Naive thymus-derived CD4-positive, alpha-beta T cell (primary cell): ENCODE measurements at regions not wholly inside any gene's neighbourhood (a gene's known extent, or its start where the extent isn't known, plus 50 kb on each side); places are given as distances from the start of the nearest gene placed in this dataset.

Experiments used
- ATAC-seq: fragments of 150-1000 bp; cut with Tn5 transposase; 2 replicates; pipeline ENCODE4 v1.10.0; 2021; ENCODE audit warnings: mild to moderate bottlenecking, moderate library complexity
- CTCF ChIA-PET: fragments of 350-600 bp; sonication (Branson Sonifier 250); formaldehyde crosslinking; loops from one replicate; lab custom pipeline; 2021; ENCODE audit warnings: antibody characterized with exemption; lab: Charles Lee
- POLR2A ChIA-PET: fragments of 350-600 bp; sonication (Branson Sonifier 250); formaldehyde crosslinking; loops from one replicate; lab custom pipeline; 2021; ENCODE audit warnings: antibody characterized with exemption, inconsistent platforms; lab: Charles Lee
- DNase-seq, 9 donors: peaks; one replicate each; pipeline versions ENCODE4 v3.0.0 to v3.0.0-alpha.2; 2020 to 2022; ENCODE audit warnings: mixed read lengths in 1 of 9
- H3K27ac ChIP-seq: one replicate; pipeline ENCODE4 v1.7.0; 2013; ENCODE audit warnings: mild to moderate bottlenecking, low read depth, low read length, moderate library complexity
- H3K27me3 ChIP-seq, 2 donors: one replicate each; pipeline ENCODE4 v1.7.0; 2013; ENCODE audit warnings: low read length in 2 of 2, mild to moderate bottlenecking in 2 of 2, moderate library complexity in 2 of 2; ENCODE audit not compliant: control insufficient read depth in 2 of 2, insufficient read depth in 2 of 2
- H3K36me3 ChIP-seq, 3 experiments: 1 replicate in 2 of 3; 2 replicates in 1 of 3; pipeline ENCODE4 v1.7.0; 2013; ENCODE audit warnings: low read length in 3 of 3, mild to moderate bottlenecking in 3 of 3, moderate library complexity in 1 of 3; ENCODE audit not compliant: insufficient read depth in 3 of 3, control insufficient read depth in 2 of 3
- H3K4me1 ChIP-seq, 2 donors: one replicate each; pipeline ENCODE4 v1.7.0; 2013; ENCODE audit warnings: low read length in 2 of 2, mild to moderate bottlenecking in 2 of 2, moderate library complexity in 1 of 2; ENCODE audit not compliant: control insufficient read depth in 2 of 2, insufficient read depth in 2 of 2
- H3K4me3 ChIP-seq: 2 replicates; pipeline ENCODE4 v1.7.0; 2013; ENCODE audit warnings: mild to moderate bottlenecking, low read length
- H3K9me3 ChIP-seq, 3 experiments: 1 replicate in 2 of 3; 2 replicates in 1 of 3; pipeline ENCODE4 v1.7.0; 2013; ENCODE audit warnings: low read length in 3 of 3; ENCODE audit not compliant: control insufficient read depth in 2 of 3
- H3K27ac Mint-ChIP-seq, 9 donors: one replicate each; pipeline ENCODE4 v1.8.0; 2020 to 2022; ENCODE audit warnings: mixed read lengths in 9 of 9, mild to moderate bottlenecking in 8 of 9, moderate library complexity in 5 of 9, inconsistent platforms in 2 of 9
- H3K27me3 Mint-ChIP-seq, 5 donors: one replicate each; pipeline ENCODE4 v1.8.0; 2021 to 2022; ENCODE audit warnings: mixed read lengths in 5 of 5, mild to moderate bottlenecking in 1 of 5
- H3K36me3 Mint-ChIP-seq, 5 donors: one replicate each; pipeline ENCODE4 v1.8.0; 2020 to 2022; ENCODE audit warnings: mixed read lengths in 5 of 5, mild to moderate bottlenecking in 3 of 5, inconsistent platforms in 1 of 5
- H3K4me1 Mint-ChIP-seq, 7 donors: one replicate each; pipeline ENCODE4 v1.8.0; 2020 to 2022; ENCODE audit warnings: mixed read lengths in 7 of 7, mild to moderate bottlenecking in 3 of 7, inconsistent platforms in 1 of 7
- H3K4me3 Mint-ChIP-seq, 10 donors: one replicate each; pipeline ENCODE4 v1.8.0; 2020 to 2022; ENCODE audit warnings: mild to moderate bottlenecking in 10 of 10, mixed read lengths in 10 of 10, moderate library complexity in 6 of 10, inconsistent platforms in 2 of 10
- H3K9me3 Mint-ChIP-seq, 11 donors: one replicate each; pipeline ENCODE4 v1.8.0; 2020 to 2022; ENCODE audit warnings: mixed read lengths in 11 of 11, mild to moderate bottlenecking in 4 of 11, inconsistent platforms in 1 of 11, moderate library complexity in 1 of 11
- intact Hi-C, 2 donors: fragments of 100-400 bp; cut with micrococcal nuclease; formaldehyde crosslinking; loops; one replicate each; pipeline ENCODE4 v1.15.1; 2023

GRCh38 chr1:63147783-63148182 lies 174.6 kb upstream of the FOXD3 start:
- ATAC-seq = no peak
- Mint-ChIP-seq H3K9me3 (peaks cover 0 to 4% (median 0%) of the 10 kb centered on the region in 11 donors), H3K4me3 (no peak overlapping the region), H3K36me3 (peaks cover 0 to 3% (median 0%) of the 10 kb centered on the region in 5 donors), H3K4me1 (no peaks in the 10 kb centered on the region), H3K27me3 (peaks cover 0 to 26% (median 19%) of the 10 kb centered on the region in 5 donors), H3K27ac (no peak overlapping the region)
- DNase-seq = no peak
- intact Hi-C loops = loop anchor here in 1 of 2 donors (5.0 kb wide), 1 partner anchor 305 kb away; no protein-coding TSS in a partner anchor
- Histone ChIP-seq H3K9me3 (no peaks in the 10 kb centered on the region), H3K4me1 (no peaks in the 10 kb centered on the region), H3K4me3 (no peak overlapping the region), H3K36me3 (no peaks in the 10 kb centered on the region), H3K27ac (no peak overlapping the region), H3K27me3 (no peaks in the 10 kb centered on the region)
- ChIA-PET CTCF (no interaction called here), POLR2A (no interaction called here)

- Mint-ChIP-seq H3K27ac (no peak overlapping the region), H3K4me3 (no peak overlapping the region), H3K36me3 (peaks cover 0 to 3% (median 0%) of the 10 kb centered on the region in 5 donors), H3K4me1 (no peaks in the 10 kb centered on the region), H3K9me3 (peaks cover 0 to 4% (median 0%) of the 10 kb centered on the region in 11 donors), H3K27me3 (peaks cover 0 to 31% (median 26%) of the 10 kb centered on the region in 5 donors)
- CTCF ChIA-PET = no interaction called here
- ATAC-seq (no peak), DNase-seq (no peak)
- Histone ChIP-seq H3K27ac (no peak overlapping the region), H3K36me3 (no peaks in the 10 kb centered on the region), H3K4me1 (no peaks in the 10 kb centered on the region), H3K4me3 (no peak overlapping the region), H3K27me3 (no peaks in the 10 kb centered on the region), H3K9me3 (no peaks in the 10 kb centered on the region)
- intact Hi-C loops = loop anchor here in 1 of 2 donors (5.0 kb wide), 1 partner anchor 307 kb away; no protein-coding TSS in a partner anchor
- POLR2A ChIA-PET = no interaction called here
Measured at GRCh38 chr1:63148825-63149645, 173.3 kb upstream of the FOXD3 start.

GRCh38 chr1:63152572-63152971 lies 169.8 kb upstream of the FOXD3 start:
- no peak overlapping the region for H3K4me3 ChIP-seq
- Mint-ChIP-seq H3K27ac (no peak overlapping the region), H3K27me3 (peaks cover 0 to 45% (median 25%) of the 10 kb centered on the region in 5 donors), H3K9me3 (peaks cover 0 to 3% (median 0%) of the 10 kb centered on the region in 11 donors), H3K4me3 (no peak overlapping the region), H3K4me1 (no peaks in the 10 kb centered on the region), H3K36me3 (peaks cover 0 to 3% (median 0%) of the 10 kb centered on the region in 5 donors)
- no peaks in the 10 kb centered on the region for H3K4me1 ChIP-seq
- H3K9me3 ChIP-seq = no peaks in the 10 kb centered on the region
- ChIA-PET CTCF (no interaction called here), POLR2A (no interaction called here)
- no peaks in the 10 kb centered on the region for H3K27me3 ChIP-seq
- DNase-seq = no peak
- no peak overlapping the region for H3K27ac ChIP-seq
- H3K36me3 ChIP-seq = no peaks in the 10 kb centered on the region
- ATAC-seq = no peak
- intact Hi-C loops = no loop called here

DNA sequence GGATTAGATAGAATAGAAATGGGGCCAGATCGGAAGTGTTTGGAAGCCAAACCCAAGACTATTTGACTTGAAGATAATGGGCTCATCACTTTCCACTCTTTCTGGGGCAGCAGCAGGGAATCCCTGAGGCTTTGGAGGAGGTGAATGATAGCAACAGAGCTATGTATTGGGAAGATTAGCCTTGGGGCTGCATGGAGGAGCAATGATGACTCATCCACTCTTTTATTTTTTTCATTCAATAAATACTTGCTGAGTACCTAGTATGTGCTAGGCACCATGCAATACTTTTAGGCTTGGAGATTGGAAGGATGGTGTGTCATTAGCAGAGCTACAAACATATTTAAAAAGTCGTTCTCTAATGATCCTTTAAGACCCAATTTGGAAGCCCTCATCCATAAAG lies 166.9 kb upstream of the FOXD3 start:
- Mint-ChIP-seq H3K4me3 (no peak overlapping the region), H3K36me3 (peaks cover 0 to 3% (median 0%) of the 10 kb centered on the region in 5 donors), H3K4me1 (no peaks in the 10 kb centered on the region), H3K27ac (no peak overlapping the region), H3K27me3 (peaks cover 0 to 59% (median 27%) of the 10 kb centered on the region in 5 donors), H3K9me3 (peaks cover 0 to 3% (median 0%) of the 10 kb centered on the region in 11 donors)
- no peak for DNase-seq
- no peak for ATAC-seq
- Histone ChIP-seq H3K27me3 (no peaks in the 10 kb centered on the region), H3K4me1 (no peaks in the 10 kb centered on the region), H3K36me3 (no peaks in the 10 kb centered on the region), H3K9me3 (no peaks in the 10 kb centered on the region), H3K4me3 (no peak overlapping the region), H3K27ac (no peak overlapping the region)
- intact Hi-C loops = no loop called here
- CTCF ChIA-PET = no interaction called here
- POLR2A ChIA-PET = no interaction called here

GRCh38 chr1:63157085-63157484 lies 165.3 kb upstream of the FOXD3 start:
- ChIA-PET POLR2A (no interaction called here), CTCF (no interaction called here)
- Mint-ChIP-seq H3K36me3 (peaks cover 0 to 3% (median 0%) of the 10 kb centered on the region in 5 donors), H3K27ac (no peak overlapping the region), H3K9me3 (peaks cover 0 to 3% (median 0%) of the 10 kb centered on the region in 11 donors), H3K4me1 (no peaks in the 10 kb centered on the region), H3K4me3 (no peak overlapping the region), H3K27me3 (peaks cover 0 to 62% (median 17%) of the 10 kb centered on the region in 5 donors)
- H3K4me3 ChIP-seq = no peak overlapping the region
- H3K27ac ChIP-seq = no peak overlapping the region
- ATAC-seq (no peak), DNase-seq (no peak)
- no peaks in the 10 kb centered on the region for H3K4me1 ChIP-seq
- intact Hi-C loops = no loop called here
- no peaks in the 10 kb centered on the region for H3K9me3 ChIP-seq
- no peaks in the 10 kb centered on the region for H3K27me3 ChIP-seq
- H3K36me3 ChIP-seq = no peaks in the 10 kb centered on the region

DNA sequence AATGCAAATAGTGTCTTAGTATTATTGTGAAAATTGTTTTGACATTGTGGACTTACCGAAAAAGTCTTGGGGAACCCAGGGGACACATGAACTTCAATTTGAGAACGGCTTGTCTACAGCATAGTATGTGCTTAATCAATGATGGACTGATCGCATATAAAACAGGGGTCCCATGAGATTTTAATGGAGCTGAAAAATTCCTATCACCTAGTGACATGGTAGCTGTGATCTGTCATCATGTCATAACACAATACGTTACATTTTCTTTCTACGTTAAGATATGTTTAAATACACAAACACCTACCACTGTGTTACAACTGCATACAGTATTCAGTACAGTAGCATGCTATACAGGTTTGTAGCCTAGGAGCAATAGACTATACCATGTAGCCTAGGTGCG lies 153.3 kb upstream of the FOXD3 start:
- ChIA-PET CTCF (no interaction called here), POLR2A (no interaction called here)
- DNase-seq (no peak), ATAC-seq (no peak)
- Histone ChIP-seq H3K27ac (no peak overlapping the region), H3K36me3 (no peaks in the 10 kb centered on the region), H3K4me1 (no peaks in the 10 kb centered on the region), H3K4me3 (no peak overlapping the region), H3K9me3 (no peaks in the 10 kb centered on the region), H3K27me3 (no peaks in the 10 kb centered on the region)
- intact Hi-C loops = no loop called here
- Mint-ChIP-seq H3K27ac (no peak overlapping the region), H3K36me3 (no peaks in the 10 kb centered on the region), H3K4me1 (no peaks in the 10 kb centered on the region), H3K4me3 (no peak overlapping the region), H3K27me3 (peaks cover 0 to 38% (median 24%) of the 10 kb centered on the region in 5 donors), H3K9me3 (peaks cover 0 to 4% (median 0%) of the 10 kb centered on the region in 11 donors)

- H3K4me3 Mint-ChIP-seq = no peak overlapping the region
- no peak overlapping the region for H3K27ac ChIP-seq
- ATAC-seq = no peak
- no peaks in the 10 kb centered on the region for H3K27me3 ChIP-seq
- intact Hi-C loops = no loop called here
- H3K9me3 ChIP-seq = no peaks in the 10 kb centered on the region
- H3K36me3 ChIP-seq = no peaks in the 10 kb centered on the region
- H3K9me3 Mint-ChIP-seq = peaks cover 0 to 5% (median 0%) of the 10 kb centered on the region in 11 donors
- H3K27ac Mint-ChIP-seq = no peak overlapping the region
- no peak overlapping the region for H3K4me3 ChIP-seq
- ChIA-PET CTCF (no interaction called here), POLR2A (no interaction called here)
- no peaks in the 10 kb centered on the region for H3K4me1 ChIP-seq
- no peak for DNase-seq
- no peaks in the 10 kb centered on the region for H3K36me3 Mint-ChIP-seq
- H3K27me3 Mint-ChIP-seq = peaks cover 0 to 28% (median 19%) of the 10 kb centered on the region in 5 donors
- no peaks in the 10 kb centered on the region for H3K4me1 Mint-ChIP-seq
Measured at GRCh38 chr1:63173161-63173560, 149.2 kb upstream of the FOXD3 start.
